Liver (tissue), 8 donors: ENCODE measurements at regions not wholly inside any gene's neighbourhood (a gene's known extent, or its start where the extent isn't known, plus 50 kb on each side); places are given as distances from the start of the nearest gene placed in this dataset.

Source experiments
- DNase-seq: peaks from one replicate; pipeline ENCODE4 v3.0.0-alpha.2; 2017; ENCODE audit warnings: low spot score
- H3K27ac ChIP-seq, 2 donors: one replicate each; pipeline ENCODE4 v1.7.0; 2013; ENCODE audit warnings: inconsistent platforms in 2 of 2, low read length in 2 of 2, control low read depth in 1 of 2, low read depth in 1 of 2, mild to moderate bottlenecking in 1 of 2
- H3K27me3 ChIP-seq, 4 donors: one replicate each; pipeline versions ENCODE4 v1.6.1 to v1.7.0; 2013; ENCODE audit warnings: low read length in 3 of 4, inconsistent platforms in 1 of 4, mild to moderate bottlenecking in 1 of 4, moderate library complexity in 1 of 4; ENCODE audit not compliant: control insufficient read depth in 4 of 4, insufficient read depth in 4 of 4
- H3K36me3 ChIP-seq, 4 donors: one replicate each; pipeline versions ENCODE4 v1.6.1 to v1.7.0; 2013; ENCODE audit warnings: low read length in 3 of 4, mild to moderate bottlenecking in 3 of 4, low read depth in 1 of 4, moderate library complexity in 1 of 4; ENCODE audit not compliant: control insufficient read depth in 4 of 4, insufficient read depth in 3 of 4
- H3K4me1 ChIP-seq, 4 donors: one replicate each; pipeline versions ENCODE4 v1.6.1 to v1.7.0; 2013; ENCODE audit warnings: low read length in 3 of 4, mild to moderate bottlenecking in 3 of 4, moderate library complexity in 1 of 4; ENCODE audit not compliant: control insufficient read depth in 4 of 4, insufficient read depth in 4 of 4
- H3K4me3 ChIP-seq, 3 donors: one replicate each; pipeline versions ENCODE4 v1.6.1 to v1.7.0; 2013; ENCODE audit warnings: low read length in 3 of 3, control low read depth in 1 of 3, low read depth in 1 of 3, mild to moderate bottlenecking in 1 of 3
- H3K9ac ChIP-seq, 2 donors: one replicate each; pipeline ENCODE4 v1.7.0; 2013; ENCODE audit warnings: low read length in 2 of 2, mild to moderate bottlenecking in 2 of 2, moderate library complexity in 2 of 2, control low read depth in 1 of 2, low read depth in 1 of 2
- H3K9me3 ChIP-seq, 4 donors: one replicate each; pipeline versions ENCODE4 v1.6.1 to v1.7.0; 2013; ENCODE audit warnings: low read length in 3 of 4; ENCODE audit not compliant: control insufficient read depth in 4 of 4
- ATF3 ChIP-seq: IDR thresholded peaks from 2 replicates; pipeline ENCODE4 v1.6.1; 2016; ENCODE audit warnings: antibody characterized with exemption
- CTCF ChIP-seq: fragments of 150-350 bp; IDR thresholded peaks from 2 replicates; pipeline ENCODE4 v1.5.1; 2017; ENCODE audit warnings: improper control_type of control experiment, low read depth, low read length; ENCODE audit not compliant: missing input control
- EGR1 ChIP-seq, 2 donors: IDR thresholded peaks; 2 replicates each; pipeline ENCODE4 v1.6.1; 2016 to 2018; ENCODE audit warnings: antibody characterized with exemption in 2 of 2, low read depth in 2 of 2
- FOXA1 ChIP-seq: IDR thresholded peaks from 2 replicates; pipeline ENCODE4 v1.6.1; 2016; ENCODE audit warnings: antibody characterized with exemption
- FOXA2 ChIP-seq: IDR thresholded peaks from 2 replicates; pipeline ENCODE4 v1.6.1; 2016; ENCODE audit warnings: antibody characterized with exemption
- GABPA ChIP-seq, 2 donors: IDR thresholded peaks in 1 of 2; conservative IDR thresholded peaks in 1 of 2; 2 replicates each; pipeline ENCODE4 v1.6.1; 2016; ENCODE audit warnings: antibody characterized with exemption in 2 of 2, mild to moderate bottlenecking in 1 of 2, moderate library complexity in 1 of 2
- HNF4A ChIP-seq, 2 donors: conservative IDR thresholded peaks; 2 replicates each; pipeline ENCODE4 v1.6.1; 2016; ENCODE audit warnings: antibody characterized with exemption in 2 of 2, mild to moderate bottlenecking in 2 of 2
- HNF4G ChIP-seq: IDR thresholded peaks from 2 replicates; pipeline ENCODE4 v1.6.1; 2016; ENCODE audit warnings: antibody characterized with exemption
- JUND ChIP-seq, 2 donors: IDR thresholded peaks; 2 replicates each; pipeline ENCODE4 v1.6.1; 2016; ENCODE audit warnings: antibody characterized with exemption in 2 of 2
- MAX ChIP-seq: IDR thresholded peaks from 2 replicates; pipeline ENCODE4 v1.6.1; 2016; ENCODE audit warnings: antibody characterized with exemption
- NR2F2 ChIP-seq: IDR thresholded peaks from 2 replicates; pipeline ENCODE4 v1.6.1; 2016; ENCODE audit warnings: antibody characterized with exemption
- RAD21 ChIP-seq, 2 donors: IDR thresholded peaks; 2 replicates each; pipeline ENCODE4 v1.6.1; 2016; ENCODE audit warnings: antibody characterized with exemption in 2 of 2, mild to moderate bottlenecking in 2 of 2
- REST ChIP-seq: IDR thresholded peaks from 2 replicates; pipeline ENCODE4 v1.6.1; 2016; ENCODE audit warnings: antibody characterized with exemption, mild to moderate bottlenecking
- RXRA ChIP-seq, 2 donors: IDR thresholded peaks; 2 replicates each; pipeline ENCODE4 v1.6.1; 2017 to 2018; ENCODE audit warnings: antibody characterized with exemption in 2 of 2, mild to moderate bottlenecking in 1 of 2
- SP1 ChIP-seq: IDR thresholded peaks from 2 replicates; pipeline ENCODE4 v1.6.1; 2018; ENCODE audit warnings: antibody characterized with exemption, mild to moderate bottlenecking
- TAF1 ChIP-seq: conservative IDR thresholded peaks from 2 replicates; pipeline ENCODE4 v1.6.1; 2016; ENCODE audit warnings: antibody characterized with exemption, mild to moderate bottlenecking
- YY1 ChIP-seq: IDR thresholded peaks from 2 replicates; pipeline ENCODE4 v1.6.1; 2016; ENCODE audit warnings: antibody characterized with exemption, mild to moderate bottlenecking
- WGBS: extraction: QIAGEN DNeasy Blood & Tissue Kit; methylation state at CpG from one replicate; pipeline ENCODE4 v1.1.7; 2013; 5-methylcytosine and 5-hydroxymethylcytosine counted together
- donor health status: healthy.
- donor health status: healthy.
- donor health status: healthy.
- donor health status: healthy.
- donor health status: healthy.

- no peak for TF ChIP-seq GABPA (IDR thresholded peaks at IDR 0.05 in 1 of 2, conservative IDR thresholded peaks at IDR 0.05 in 1 of 2)
These were observed 85.1 kb upstream of the PIAS1 start (continued) for GRCh38 chr15:67968966-67969365.

- no peak overlapping the region for H3K4me3 ChIP-seq
- TF ChIP-seq SP1 = no peak
- TF ChIP-seq HNF4A (conservative IDR thresholded peaks at IDR 0.05) = no peak
- TF ChIP-seq NR2F2 = no peak
- TF ChIP-seq GABPA (IDR thresholded peaks at IDR 0.05 in 1 of 2, conservative IDR thresholded peaks at IDR 0.05 in 1 of 2) = no peak
- no peak for TF ChIP-seq RXRA (IDR thresholded peaks at IDR 0.05)
- no peak for TF ChIP-seq EGR1 (IDR thresholded peaks at IDR 0.05; ENCODE audit: low read depth in 2 of 2)
- no peak for TF ChIP-seq ATF3
- no peak for TF ChIP-seq YY1
- no peak for TF ChIP-seq TAF1
- no peak for TF ChIP-seq MAX
- no peak for DNase-seq
- WGBS = 70% methylated on average over 3 of the region's 3 CpGs
- H3K27ac ChIP-seq = no peak overlapping the region
- no peaks in the 10 kb centered on the region for H3K9me3 ChIP-seq
- no peaks in the 10 kb centered on the region for H3K27me3 ChIP-seq
- H3K36me3 ChIP-seq = no peaks in the 10 kb centered on the region
- no peak overlapping the region for H3K9ac ChIP-seq
- H3K4me1 ChIP-seq = peaks cover 0 to 5% (median 0%) of the 10 kb centered on the region in 4 donors
These were observed 84.2 kb upstream of the PIAS1 start for GRCh38 chr15:67969892-67970291.

GRCh38 chr15:67972377-67972776 lies 81.7 kb upstream of the PIAS1 start:
- Histone ChIP-seq H3K9me3 (no peaks in the 10 kb centered on the region), H3K36me3 (no peaks in the 10 kb centered on the region), H3K27me3 (no peaks in the 10 kb centered on the region), H3K4me3 (no peak overlapping the region), H3K9ac (no peak overlapping the region), H3K4me1 (peaks cover 0 to 5% (median 0%) of the 10 kb centered on the region in 4 donors), H3K27ac (no peak overlapping the region)
- TF ChIP-seq HNF4A (conservative IDR thresholded peaks at IDR 0.05) = no peak
- TF ChIP-seq FOXA2 = no peak
- TF ChIP-seq CTCF = no peak
- no peak for DNase-seq
- WGBS = 70% methylated on average over 4 of the region's 4 CpGs

- 96% methylated on average over 4 of the region's 4 CpGs for WGBS
- Histone ChIP-seq H3K4me1 (no peaks in the 10 kb centered on the region), H3K4me3 (no peak overlapping the region), H3K9me3 (no peaks in the 10 kb centered on the region), H3K9ac (no peak overlapping the region), H3K27me3 (no peaks in the 10 kb centered on the region), H3K36me3 (no peaks in the 10 kb centered on the region), H3K27ac (no peak overlapping the region)
- DNase-seq = no peak
- TF ChIP-seq ATF3 (no peak), TAF1 (no peak), REST (no peak), HNF4G (no peak), SP1 (no peak), GABPA (IDR thresholded peaks at IDR 0.05 in 1 of 2, conservative IDR thresholded peaks at IDR 0.05 in 1 of 2) (no peak), FOXA2 (no peak), CTCF (no peak), FOXA1 (no peak), RAD21 (IDR thresholded peaks at IDR 0.05) (no peak), JUND (IDR thresholded peaks at IDR 0.05) (no peak), YY1 (no peak), HNF4A (conservative IDR thresholded peaks at IDR 0.05) (no peak)
These were observed 80.3 kb upstream of the PIAS1 start for GRCh38 chr15:67973846-67974245.
